ENCODE measurements at regions not wholly inside any gene's neighbourhood (a gene's known extent, or its start where the extent isn't known, plus 50 kb on each side); places are given as distances from the start of the nearest gene placed in this dataset.

GRCh38 chr21:28309596-28309995 is 683.1 kb downstream of the LTN1 start:
- H3K9ac ChIP-seq (ENCODE audit: insufficient read depth, low read length, poor library complexity, severe bottlenecking): no peak overlapping the region
- no peak overlapping the region for H3K4me3 Mint-ChIP-seq
- H3K27ac ChIP-seq (ENCODE audit: low read depth in 1 of 2, low read length in 2 of 2): no peak overlapping the region
- no peaks in the 10 kb centered on the region for H3K9me3 ChIP-seq (replicated peaks in 1 of 2; ENCODE audit: control insufficient read depth in 1 of 2, insufficient read depth in 1 of 2, low read length in 2 of 2)
- no peaks in the 10 kb centered on the region for H3K79me2 ChIP-seq (ENCODE audit: insufficient read depth, low read length)
- intact Hi-C loops (cut with micrococcal nuclease): no loop called here
- WGBS (ENCODE audit: insufficient coverage): no CpG with 5 or more reads among the region's 2 CpGs
- H3K4me3 ChIP-seq (replicated peaks in 1 of 3; ENCODE audit: low read depth in 2 of 3, low read length in 3 of 3): no peak overlapping the region
- H2AFZ ChIP-seq (ENCODE audit: insufficient read depth, low read depth, low read length, poor library complexity, severe bottlenecking): no peak overlapping the region
- no peaks in the 10 kb centered on the region for H3K4me1 ChIP-seq (ENCODE audit: control insufficient read depth in 1 of 2, insufficient read depth in 2 of 2, low read length in 2 of 2)
- H3K27me3 Mint-ChIP-seq (ENCODE audit: low read depth in 3 of 3): peaks cover 0 to 6% (median 0%) of the 10 kb centered on the region in 3 donors
- H3K27ac Mint-ChIP-seq: no peak overlapping the region
- H3K4me2 ChIP-seq (replicated peaks; ENCODE audit: extremely low read depth, low read length, poor library complexity, severe bottlenecking): no peak overlapping the region
- DNase-seq: no peak
- no peaks in the 10 kb centered on the region for H3K4me1 Mint-ChIP-seq
- peaks cover 3 to 16% (median 6%) of the 10 kb centered on the region in 7 donors for H3K9me3 Mint-ChIP-seq
- no peak for TF ChIP-seq CTCF (IDR thresholded peaks at IDR 0.05)
- no peaks in the 10 kb centered on the region for H4K20me1 ChIP-seq (ENCODE audit: insufficient read depth, low read length)
- H3K27me3 ChIP-seq (ENCODE audit: control insufficient read depth in 2 of 2, insufficient read depth in 2 of 2, low read length in 2 of 2): no peaks in the 10 kb centered on the region
- no peaks in the 10 kb centered on the region for H3K36me3 Mint-ChIP-seq
- no peaks in the 10 kb centered on the region for H3K36me3 ChIP-seq (replicated peaks in 1 of 2; ENCODE audit: control insufficient read depth in 1 of 2, insufficient read depth in 2 of 2, low read length in 2 of 2)

GRCh38 chr21:28308516-28308915 is 684.2 kb downstream of the LTN1 start:
- Histone ChIP-seq H3K36me3 (replicated peaks in 1 of 2; ENCODE audit: control insufficient read depth in 1 of 2, insufficient read depth in 2 of 2, low read length in 2 of 2) (no peaks in the 10 kb centered on the region), H3K4me3 (replicated peaks in 1 of 3; ENCODE audit: low read depth in 2 of 3, low read length in 3 of 3) (no peak overlapping the region), H3K27me3 (ENCODE audit: control insufficient read depth in 2 of 2, insufficient read depth in 2 of 2, low read length in 2 of 2) (no peaks in the 10 kb centered on the region), H2AFZ (ENCODE audit: insufficient read depth, low read depth, low read length, poor library complexity, severe bottlenecking) (no peak overlapping the region), H3K9me3 (replicated peaks in 1 of 2; ENCODE audit: control insufficient read depth in 1 of 2, insufficient read depth in 1 of 2, low read length in 2 of 2) (no peaks in the 10 kb centered on the region), H3K4me1 (ENCODE audit: control insufficient read depth in 1 of 2, insufficient read depth in 2 of 2, low read length in 2 of 2) (no peaks in the 10 kb centered on the region), H3K27ac (ENCODE audit: low read depth in 1 of 2, low read length in 2 of 2) (no peak overlapping the region), H3K79me2 (ENCODE audit: insufficient read depth, low read length) (no peaks in the 10 kb centered on the region), H4K20me1 (ENCODE audit: insufficient read depth, low read length) (no peaks in the 10 kb centered on the region), H3K9ac (ENCODE audit: insufficient read depth, low read length, poor library complexity, severe bottlenecking) (no peak overlapping the region), H3K4me2 (replicated peaks; ENCODE audit: extremely low read depth, low read length, poor library complexity, severe bottlenecking) (no peak overlapping the region)
- no peak for TF ChIP-seq CTCF (IDR thresholded peaks at IDR 0.05)
- Mint-ChIP-seq H3K9me3 (peaks cover 0 to 16% (median 8%) of the 10 kb centered on the region in 7 donors), H3K27ac (no peak overlapping the region), H3K4me3 (no peak overlapping the region), H3K36me3 (no peaks in the 10 kb centered on the region), H3K27me3 (ENCODE audit: low read depth in 3 of 3) (peaks cover 0 to 5% (median 0%) of the 10 kb centered on the region in 3 donors), H3K4me1 (no peaks in the 10 kb centered on the region)
- WGBS (ENCODE audit: insufficient coverage): 40% methylated on average over 1 of the region's 1 CpG
- intact Hi-C loops (cut with micrococcal nuclease): no loop called here
- DNase-seq: no peak
